OCI-LY3 (cell line): ENCODE measurements at regions not wholly inside any gene's neighbourhood (a gene's known extent, or its start where the extent isn't known, plus 50 kb on each side); places are given as distances from the start of the nearest gene placed in this dataset.

Experiments
- CTCF ChIP-seq: fragments of 200-600, 300-600 bp; sonication (generic); IDR thresholded peaks from 2 replicates; pipeline ENCODE4 v1.5.1; 2014; ENCODE audit warnings: antibody characterized with exemption, low read length, low read depth
- EZH2phosphoT487 ChIP-seq: fragments of 200-600 bp; shearing (Covaris generic); IDR thresholded peaks from 2 replicates; pipeline ENCODE4 v1.6.1; 2018; ENCODE audit warnings: antibody characterized with exemption, mixed run types, low read depth

GRCh38 chr4:57194068-57194611 is 84.0 kb upstream of the IGFBP7 start:
- TF ChIP-seq CTCF (no peak), EZH2phosphoT487 (no peak)
